WTC11 (cell line): ENCODE measurements at regions not wholly inside any gene's neighbourhood (a gene's known extent, or its start where the extent isn't known, plus 50 kb on each side); places are given as distances from the start of the nearest gene placed in this dataset.

Source experiments
- ATAC-seq: fragments of 200-7000 bp; cut with Tn5 transposase; 2 replicates; pipeline ENCODE4 v1.10.0; 2021; ENCODE audit warnings: mild to moderate bottlenecking, moderate library complexity
- CTCF ChIA-PET: fragments of 300-600 bp; sonication (Branson Sonifier 250); formaldehyde crosslinking; loops from one replicate; lab custom pipeline; 2021; ENCODE audit warnings: antibody characterized with exemption; lab: Charles Lee
- POLR2A ChIA-PET: fragments of 350-600 bp; sonication (Branson Sonifier 250); formaldehyde crosslinking; loops from one replicate; lab custom pipeline; 2021; ENCODE audit warnings: antibody characterized with exemption; lab: Charles Lee
- DNase-seq: peaks from one replicate; pipeline ENCODE4 v3.0.0; 2021; ENCODE audit warnings: low spot score
- H3K27ac Mint-ChIP-seq: 2 replicates; pipeline ENCODE4 v1.8.0; 2021; ENCODE audit warnings: mixed read lengths
- H3K27me3 Mint-ChIP-seq: 2 replicates; pipeline ENCODE4 v1.8.0; 2021; ENCODE audit warnings: low read depth, mild to moderate bottlenecking, moderate library complexity, mixed read lengths
- H3K36me3 Mint-ChIP-seq: 2 replicates; pipeline ENCODE4 v1.8.0; 2021; ENCODE audit warnings: mixed read lengths
- H3K4me1 Mint-ChIP-seq: 2 replicates; pipeline ENCODE4 v1.8.0; 2022; ENCODE audit warnings: mixed read lengths
- H3K4me3 Mint-ChIP-seq: 2 replicates; pipeline ENCODE4 v1.8.0; 2021; ENCODE audit warnings: mild to moderate bottlenecking, moderate library complexity, mixed read lengths
- H3K9me3 Mint-ChIP-seq: 2 replicates; pipeline ENCODE4 v1.8.0; 2021; ENCODE audit warnings: mixed read lengths
- EMX1 ChIP-seq: fragments of 250-450 bp; sonication (Bioruptor Pico); IDR thresholded peaks from 2 replicates; pipeline ENCODE4 v1.8.0; 2021; ENCODE audit warnings: mild to moderate bottlenecking
- ETV6 ChIP-seq: sonication (generic); formaldehyde crosslinking; IDR thresholded peaks from 2 replicates; pipeline ENCODE4 v1.8.1; 2022; ENCODE audit warnings: mild to moderate bottlenecking, missing genetic modification reagents
- FOXJ3 ChIP-seq: sonication (generic); formaldehyde crosslinking; IDR thresholded peaks from 2 replicates; pipeline ENCODE4 v1.9.0; 2021; ENCODE audit warnings: missing genetic modification reagents, mild to moderate bottlenecking, borderline replicate concordance
- GTF2I ChIP-seq: fragments of 250-450 bp; sonication (Bioruptor Pico); conservative IDR thresholded peaks from 2 replicates; pipeline ENCODE4 v1.4.0; 2021; ENCODE audit warnings: mild to moderate bottlenecking
- HMGA2 ChIP-seq: fragments of 250-450 bp; sonication (Bioruptor Pico); IDR thresholded peaks from 2 replicates; pipeline ENCODE4 v1.4.0; 2021; ENCODE audit warnings: mild to moderate bottlenecking, moderate library complexity
- JAZF1 ChIP-seq: fragments of 250-450 bp; sonication (Bioruptor Pico); IDR thresholded peaks from 2 replicates; pipeline ENCODE4 v1.9.0; 2021; ENCODE audit warnings: moderate library complexity, mild to moderate bottlenecking, inconsistent platforms
- MYBL2 ChIP-seq: sonication (generic); formaldehyde crosslinking; IDR thresholded peaks from 2 replicates; pipeline ENCODE4 v1.8.1; 2023; ENCODE audit warnings: mild to moderate bottlenecking, moderate library complexity, missing genetic modification reagents
- NR2C2 ChIP-seq: sonication (generic); formaldehyde crosslinking; IDR thresholded peaks from 2 replicates; pipeline ENCODE4 v1.8.0; 2022; ENCODE audit warnings: mild to moderate bottlenecking, missing genetic modification reagents
- RORB ChIP-seq: fragments of 250-450 bp; sonication (Bioruptor Pico); IDR thresholded peaks from 2 replicates; pipeline ENCODE4 v1.9.0; 2021; ENCODE audit warnings: mild to moderate bottlenecking
- SMAD3 ChIP-seq: sonication (generic); formaldehyde crosslinking; IDR thresholded peaks from 2 replicates; pipeline ENCODE4 v1.8.0; 2022; ENCODE audit warnings: missing genetic modification reagents, mild to moderate bottlenecking, borderline replicate concordance
- TEAD4 ChIP-seq: sonication (generic); formaldehyde crosslinking; IDR thresholded peaks from 2 replicates; pipeline ENCODE4 v1.8.0; 2022; ENCODE audit warnings: mild to moderate bottlenecking, missing genetic modification reagents
- ZNF219 ChIP-seq: sonication (generic); formaldehyde crosslinking; IDR thresholded peaks from 2 replicates; pipeline ENCODE4 v1.8.0; 2023; ENCODE audit warnings: missing genetic modification reagents, mild to moderate bottlenecking, borderline replicate concordance
- ZNF423 ChIP-seq: fragments of 250-450 bp; sonication (Bioruptor Pico); IDR thresholded peaks from 2 replicates; pipeline ENCODE4 v2.1.2; 2022; ENCODE audit warnings: mild to moderate bottlenecking, moderate library complexity
- TF ChIP-seq, protein P1 (sequence below): sonication (generic); formaldehyde crosslinking; IDR thresholded peaks from 2 replicates; pipeline ENCODE4 v1.8.1; 2023; ENCODE audit warnings: mild to moderate bottlenecking, missing genetic modification reagents, borderline replicate concordance
- TF ChIP-seq, protein P2 (sequence below): fragments of 250-450 bp; sonication (Bioruptor Pico); IDR thresholded peaks from 2 replicates; pipeline ENCODE4 v1.8.0; 2021; ENCODE audit warnings: mild to moderate bottlenecking
- TF ChIP-seq, protein P3 (sequence below): sonication (generic); formaldehyde crosslinking; IDR thresholded peaks from 2 replicates; pipeline ENCODE4 v1.8.0; 2022; ENCODE audit warnings: mild to moderate bottlenecking, missing genetic modification reagents
- TF ChIP-seq, protein P4 (sequence below): sonication (generic); formaldehyde crosslinking; IDR thresholded peaks from 2 replicates; pipeline ENCODE4 v1.8.0; 2022; ENCODE audit warnings: missing genetic modification reagents
- TF ChIP-seq, protein P5 (sequence below): fragments of 250-450 bp; sonication (Bioruptor Pico); IDR thresholded peaks from 2 replicates; pipeline ENCODE4 v1.9.0; 2021; ENCODE audit warnings: mild to moderate bottlenecking
- TF ChIP-seq, protein P6 (sequence below): sonication (generic); formaldehyde crosslinking; IDR thresholded peaks from 2 replicates; pipeline ENCODE4 v1.8.1; 2023; ENCODE audit warnings: mild to moderate bottlenecking, missing genetic modification reagents
- TF ChIP-seq, protein P7 (sequence below): fragments of 250-450 bp; sonication (Bioruptor Pico); conservative IDR thresholded peaks from 2 replicates; pipeline ENCODE4 v1.9.0; 2021; ENCODE audit warnings: mild to moderate bottlenecking

DNA sequence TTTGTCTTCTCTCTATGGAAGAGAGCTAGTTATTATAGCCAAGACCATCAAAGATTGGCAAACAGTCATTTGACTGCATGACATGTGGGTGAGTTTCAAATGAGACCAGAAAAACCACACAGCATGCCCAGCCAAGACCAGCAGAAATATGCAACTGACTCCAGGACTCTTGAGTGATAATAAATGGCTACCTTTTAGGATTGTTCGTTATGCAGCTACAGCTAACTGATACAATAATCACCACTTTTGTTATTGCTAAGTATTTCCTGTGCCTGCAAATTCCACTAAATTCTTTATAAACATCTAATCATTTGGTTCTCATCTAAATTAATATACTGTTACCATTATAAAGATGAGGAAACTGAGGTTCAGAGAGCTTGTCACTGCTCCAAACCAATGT, 528.4 kb upstream of the TBX3 start:
- H3K9me3 Mint-ChIP-seq: peaks cover 7% of the 10 kb centered on the region
- H3K36me3 Mint-ChIP-seq: no peaks in the 10 kb centered on the region; the same call in 1 of the 2 replicates
- TF ChIP-seq EMX1 (CRISPR knock-in tag): no peak
- TF ChIP-seq MYBL2 (CRISPR knock-in tag): no peak
- TF ChIP-seq, protein P1, sequence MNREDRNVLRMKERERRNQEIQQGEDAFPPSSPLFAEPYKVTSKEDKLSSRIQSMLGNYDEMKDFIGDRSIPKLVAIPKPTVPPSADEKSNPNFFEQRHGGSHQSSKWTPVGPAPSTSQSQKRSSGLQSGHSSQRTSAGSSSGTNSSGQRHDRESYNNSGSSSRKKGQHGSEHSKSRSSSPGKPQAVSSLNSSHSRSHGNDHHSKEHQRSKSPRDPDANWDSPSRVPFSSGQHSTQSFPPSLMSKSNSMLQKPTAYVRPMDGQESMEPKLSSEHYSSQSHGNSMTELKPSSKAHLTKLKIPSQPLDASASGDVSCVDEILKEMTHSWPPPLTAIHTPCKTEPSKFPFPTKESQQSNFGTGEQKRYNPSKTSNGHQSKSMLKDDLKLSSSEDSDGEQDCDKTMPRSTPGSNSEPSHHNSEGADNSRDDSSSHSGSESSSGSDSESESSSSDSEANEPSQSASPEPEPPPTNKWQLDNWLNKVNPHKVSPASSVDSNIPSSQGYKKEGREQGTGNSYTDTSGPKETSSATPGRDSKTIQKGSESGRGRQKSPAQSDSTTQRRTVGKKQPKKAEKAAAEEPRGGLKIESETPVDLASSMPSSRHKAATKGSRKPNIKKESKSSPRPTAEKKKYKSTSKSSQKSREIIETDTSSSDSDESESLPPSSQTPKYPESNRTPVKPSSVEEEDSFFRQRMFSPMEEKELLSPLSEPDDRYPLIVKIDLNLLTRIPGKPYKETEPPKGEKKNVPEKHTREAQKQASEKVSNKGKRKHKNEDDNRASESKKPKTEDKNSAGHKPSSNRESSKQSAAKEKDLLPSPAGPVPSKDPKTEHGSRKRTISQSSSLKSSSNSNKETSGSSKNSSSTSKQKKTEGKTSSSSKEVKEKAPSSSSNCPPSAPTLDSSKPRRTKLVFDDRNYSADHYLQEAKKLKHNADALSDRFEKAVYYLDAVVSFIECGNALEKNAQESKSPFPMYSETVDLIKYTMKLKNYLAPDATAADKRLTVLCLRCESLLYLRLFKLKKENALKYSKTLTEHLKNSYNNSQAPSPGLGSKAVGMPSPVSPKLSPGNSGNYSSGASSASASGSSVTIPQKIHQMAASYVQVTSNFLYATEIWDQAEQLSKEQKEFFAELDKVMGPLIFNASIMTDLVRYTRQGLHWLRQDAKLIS: no peak
- no peak for TF ChIP-seq JAZF1 (CRISPR knock-in tag)
- TF ChIP-seq TEAD4 (CRISPR knock-in tag): no peak
- TF ChIP-seq, all 79 proteins: peak for 0
- ATAC-seq (no peak), DNase-seq (no peak)
- ChIA-PET POLR2A (no interaction called here), CTCF (interaction anchor here (0.5 kb wide), 1 partner anchor 378 kb away, joined by 4 read pairs; no protein-coding TSS in a partner anchor)
- H3K27ac Mint-ChIP-seq: no peak overlapping the region
- H3K4me3 Mint-ChIP-seq: no peak overlapping the region
- peaks cover 26% of the 10 kb centered on the region for H3K4me1 Mint-ChIP-seq
- no peaks in the 10 kb centered on the region for H3K27me3 Mint-ChIP-seq

DNA sequence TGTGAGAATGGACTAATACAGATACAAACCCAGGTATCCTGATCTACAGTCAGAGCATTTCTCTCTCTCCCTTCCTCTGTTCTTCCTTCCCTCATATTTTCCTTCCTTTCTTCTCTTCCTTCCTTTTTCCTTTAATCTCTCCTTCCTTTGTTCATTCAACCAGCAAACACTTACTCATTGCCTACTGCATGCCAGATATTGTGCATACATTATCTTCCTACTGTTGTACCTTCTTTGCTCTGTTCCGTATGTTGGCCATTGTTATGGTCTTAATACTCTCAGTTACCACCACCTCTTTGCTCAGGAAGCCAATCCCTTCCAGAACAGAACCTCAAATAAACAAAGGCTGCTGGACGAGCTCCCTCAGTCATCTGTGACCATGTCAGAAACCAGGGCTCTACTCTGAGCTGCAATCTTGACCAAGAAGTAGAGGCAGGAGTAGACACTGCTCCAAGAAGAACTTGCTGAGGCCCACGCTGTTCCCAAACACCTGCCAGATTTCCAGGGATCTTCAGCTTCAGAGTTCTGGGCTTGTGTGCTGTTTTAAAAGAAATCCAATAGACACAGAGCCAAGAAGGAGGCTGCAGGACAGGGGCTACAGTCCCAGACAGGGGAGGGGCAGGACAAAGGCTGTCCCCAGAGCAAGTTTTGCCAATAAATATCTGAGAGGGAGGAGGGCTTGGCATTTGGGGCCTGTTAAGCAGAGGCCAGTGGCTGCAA, 526.7 kb upstream of the TBX3 start:
- Mint-ChIP-seq H3K36me3 (no peaks in the 10 kb centered on the region; the same call in 1 of the 2 replicates), H3K4me1 (peaks cover 36% of the 10 kb centered on the region), H3K27me3 (no peaks in the 10 kb centered on the region), H3K27ac (no peak overlapping the region), H3K9me3 (peaks cover 10% of the 10 kb centered on the region), H3K4me3 (no peak overlapping the region)
- DNase-seq (no peak), ATAC-seq (no peak)
- ChIA-PET CTCF (no interaction called here), POLR2A (interaction anchor here (0.6 kb wide), 1 partner anchor 13 kb away, joined by 4 read pairs; no protein-coding TSS in a partner anchor)
- no peak for TF ChIP-seq ETV6 (CRISPR knock-in tag)
- no peak for TF ChIP-seq SMAD3 (CRISPR knock-in tag)
- TF ChIP-seq ZNF219: no peak
- TF ChIP-seq, protein P2, sequence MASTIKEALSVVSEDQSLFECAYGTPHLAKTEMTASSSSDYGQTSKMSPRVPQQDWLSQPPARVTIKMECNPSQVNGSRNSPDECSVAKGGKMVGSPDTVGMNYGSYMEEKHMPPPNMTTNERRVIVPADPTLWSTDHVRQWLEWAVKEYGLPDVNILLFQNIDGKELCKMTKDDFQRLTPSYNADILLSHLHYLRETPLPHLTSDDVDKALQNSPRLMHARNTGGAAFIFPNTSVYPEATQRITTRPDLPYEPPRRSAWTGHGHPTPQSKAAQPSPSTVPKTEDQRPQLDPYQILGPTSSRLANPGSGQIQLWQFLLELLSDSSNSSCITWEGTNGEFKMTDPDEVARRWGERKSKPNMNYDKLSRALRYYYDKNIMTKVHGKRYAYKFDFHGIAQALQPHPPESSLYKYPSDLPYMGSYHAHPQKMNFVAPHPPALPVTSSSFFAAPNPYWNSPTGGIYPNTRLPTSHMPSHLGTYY: no peak
- TF ChIP-seq, protein P3, sequence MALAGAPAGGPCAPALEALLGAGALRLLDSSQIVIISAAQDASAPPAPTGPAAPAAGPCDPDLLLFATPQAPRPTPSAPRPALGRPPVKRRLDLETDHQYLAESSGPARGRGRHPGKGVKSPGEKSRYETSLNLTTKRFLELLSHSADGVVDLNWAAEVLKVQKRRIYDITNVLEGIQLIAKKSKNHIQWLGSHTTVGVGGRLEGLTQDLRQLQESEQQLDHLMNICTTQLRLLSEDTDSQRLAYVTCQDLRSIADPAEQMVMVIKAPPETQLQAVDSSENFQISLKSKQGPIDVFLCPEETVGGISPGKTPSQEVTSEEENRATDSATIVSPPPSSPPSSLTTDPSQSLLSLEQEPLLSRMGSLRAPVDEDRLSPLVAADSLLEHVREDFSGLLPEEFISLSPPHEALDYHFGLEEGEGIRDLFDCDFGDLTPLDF (CRISPR knock-in tag): no peak
- TF ChIP-seq FOXJ3: no peak
- TF ChIP-seq, protein P4, sequence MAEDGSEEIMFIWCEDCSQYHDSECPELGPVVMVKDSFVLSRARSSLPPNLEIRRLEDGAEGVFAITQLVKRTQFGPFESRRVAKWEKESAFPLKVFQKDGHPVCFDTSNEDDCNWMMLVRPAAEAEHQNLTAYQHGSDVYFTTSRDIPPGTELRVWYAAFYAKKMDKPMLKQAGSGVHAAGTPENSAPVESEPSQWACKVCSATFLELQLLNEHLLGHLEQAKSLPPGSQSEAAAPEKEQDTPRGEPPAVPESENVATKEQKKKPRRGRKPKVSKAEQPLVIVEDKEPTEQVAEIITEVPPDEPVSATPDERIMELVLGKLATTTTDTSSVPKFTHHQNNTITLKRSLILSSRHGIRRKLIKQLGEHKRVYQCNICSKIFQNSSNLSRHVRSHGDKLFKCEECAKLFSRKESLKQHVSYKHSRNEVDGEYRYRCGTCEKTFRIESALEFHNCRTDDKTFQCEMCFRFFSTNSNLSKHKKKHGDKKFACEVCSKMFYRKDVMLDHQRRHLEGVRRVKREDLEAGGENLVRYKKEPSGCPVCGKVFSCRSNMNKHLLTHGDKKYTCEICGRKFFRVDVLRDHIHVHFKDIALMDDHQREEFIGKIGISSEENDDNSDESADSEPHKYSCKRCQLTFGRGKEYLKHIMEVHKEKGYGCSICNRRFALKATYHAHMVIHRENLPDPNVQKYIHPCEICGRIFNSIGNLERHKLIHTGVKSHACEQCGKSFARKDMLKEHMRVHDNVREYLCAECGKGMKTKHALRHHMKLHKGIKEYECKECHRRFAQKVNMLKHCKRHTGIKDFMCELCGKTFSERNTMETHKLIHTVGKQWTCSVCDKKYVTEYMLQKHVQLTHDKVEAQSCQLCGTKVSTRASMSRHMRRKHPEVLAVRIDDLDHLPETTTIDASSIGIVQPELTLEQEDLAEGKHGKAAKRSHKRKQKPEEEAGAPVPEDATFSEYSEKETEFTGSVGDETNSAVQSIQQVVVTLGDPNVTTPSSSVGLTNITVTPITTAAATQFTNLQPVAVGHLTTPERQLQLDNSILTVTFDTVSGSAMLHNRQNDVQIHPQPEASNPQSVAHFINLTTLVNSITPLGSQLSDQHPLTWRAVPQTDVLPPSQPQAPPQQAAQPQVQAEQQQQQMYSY: no peak
- TF ChIP-seq GTF2I (CRISPR knock-in tag): no peak
- no peak for TF ChIP-seq ZNF423 (CRISPR knock-in tag)
- TF ChIP-seq, protein P5, sequence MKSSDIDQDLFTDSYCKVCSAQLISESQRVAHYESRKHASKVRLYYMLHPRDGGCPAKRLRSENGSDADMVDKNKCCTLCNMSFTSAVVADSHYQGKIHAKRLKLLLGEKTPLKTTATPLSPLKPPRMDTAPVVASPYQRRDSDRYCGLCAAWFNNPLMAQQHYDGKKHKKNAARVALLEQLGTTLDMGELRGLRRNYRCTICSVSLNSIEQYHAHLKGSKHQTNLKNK (CRISPR knock-in tag): no peak
- TF ChIP-seq NR2C2 (CRISPR knock-in tag): no peak
- no peak for TF ChIP-seq RORB (CRISPR knock-in tag)
- TF ChIP-seq, protein P6, sequence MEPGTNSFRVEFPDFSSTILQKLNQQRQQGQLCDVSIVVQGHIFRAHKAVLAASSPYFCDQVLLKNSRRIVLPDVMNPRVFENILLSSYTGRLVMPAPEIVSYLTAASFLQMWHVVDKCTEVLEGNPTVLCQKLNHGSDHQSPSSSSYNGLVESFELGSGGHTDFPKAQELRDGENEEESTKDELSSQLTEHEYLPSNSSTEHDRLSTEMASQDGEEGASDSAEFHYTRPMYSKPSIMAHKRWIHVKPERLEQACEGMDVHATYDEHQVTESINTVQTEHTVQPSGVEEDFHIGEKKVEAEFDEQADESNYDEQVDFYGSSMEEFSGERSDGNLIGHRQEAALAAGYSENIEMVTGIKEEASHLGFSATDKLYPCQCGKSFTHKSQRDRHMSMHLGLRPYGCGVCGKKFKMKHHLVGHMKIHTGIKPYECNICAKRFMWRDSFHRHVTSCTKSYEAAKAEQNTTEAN (CRISPR knock-in tag): no peak
- TF ChIP-seq, protein P7, sequence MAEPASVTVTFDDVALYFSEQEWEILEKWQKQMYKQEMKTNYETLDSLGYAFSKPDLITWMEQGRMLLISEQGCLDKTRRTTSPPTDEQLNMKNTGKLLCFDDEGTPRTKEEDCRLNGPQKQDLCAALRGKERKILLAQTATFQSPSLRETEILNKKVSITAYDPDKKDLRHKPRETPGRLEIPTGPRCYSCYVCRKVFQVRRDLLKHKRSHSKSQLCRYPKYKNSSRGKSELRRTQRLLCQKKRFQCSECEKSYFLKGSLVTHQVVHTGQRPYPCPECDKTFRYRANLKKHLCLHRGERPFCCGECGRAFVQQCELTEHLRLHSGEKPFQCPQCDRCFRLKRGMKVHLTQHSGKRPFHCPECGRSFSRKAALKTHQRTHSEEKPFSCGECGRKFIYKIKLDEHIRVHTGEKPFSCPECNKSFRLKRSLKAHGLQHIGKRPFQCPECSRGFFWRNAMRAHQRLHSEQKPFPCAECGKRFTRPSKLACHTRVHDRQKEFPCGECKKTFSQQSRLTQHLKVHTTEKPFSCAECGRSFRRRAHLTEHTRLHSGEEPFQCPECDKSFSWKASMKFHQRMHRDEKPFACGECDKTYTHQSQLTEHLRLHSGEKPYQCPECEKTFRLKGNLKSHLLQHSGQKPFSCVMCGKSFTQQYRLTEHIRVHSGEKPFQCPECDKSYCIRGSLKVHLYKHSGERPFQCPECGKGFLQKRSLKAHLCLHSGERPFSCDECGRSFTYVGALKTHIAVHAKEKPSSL (CRISPR knock-in tag): no peak
- no peak for TF ChIP-seq HMGA2
